Fibroblast of lung (primary cell): ENCODE measurements at regions not wholly inside any gene's neighbourhood (a gene's known extent, or its start where the extent isn't known, plus 50 kb on each side); places are given as distances from the start of the nearest gene placed in this dataset.
"Not testable (repeated sequence)": the region's sequence is repeated elsewhere in the genome, so short reads cannot be mapped to it uniquely, and the experiment has no call there.

Experiments used
- EZH2 ChIP-seq: IDR thresholded peaks from 2 replicates; pipeline ENCODE4 v1.5.1; 2012; ENCODE audit warnings: low read length, control low read depth, mild to moderate bottlenecking; ENCODE audit errors: missing control alignments
- TF ChIP-seq, protein P1 (sequence below), 2 donors: IDR thresholded peaks in 1 of 2; conservative IDR thresholded peaks in 1 of 2; 1 replicate in 1 of 2; 2 replicates in 1 of 2; pipeline ENCODE4 v1.5.1; 2011 to 2012; ENCODE audit warnings: low read length in 2 of 2, control low read depth in 1 of 2, inconsistent platforms in 1 of 2, low read depth in 1 of 2, mild to moderate bottlenecking in 1 of 2

DNA sequence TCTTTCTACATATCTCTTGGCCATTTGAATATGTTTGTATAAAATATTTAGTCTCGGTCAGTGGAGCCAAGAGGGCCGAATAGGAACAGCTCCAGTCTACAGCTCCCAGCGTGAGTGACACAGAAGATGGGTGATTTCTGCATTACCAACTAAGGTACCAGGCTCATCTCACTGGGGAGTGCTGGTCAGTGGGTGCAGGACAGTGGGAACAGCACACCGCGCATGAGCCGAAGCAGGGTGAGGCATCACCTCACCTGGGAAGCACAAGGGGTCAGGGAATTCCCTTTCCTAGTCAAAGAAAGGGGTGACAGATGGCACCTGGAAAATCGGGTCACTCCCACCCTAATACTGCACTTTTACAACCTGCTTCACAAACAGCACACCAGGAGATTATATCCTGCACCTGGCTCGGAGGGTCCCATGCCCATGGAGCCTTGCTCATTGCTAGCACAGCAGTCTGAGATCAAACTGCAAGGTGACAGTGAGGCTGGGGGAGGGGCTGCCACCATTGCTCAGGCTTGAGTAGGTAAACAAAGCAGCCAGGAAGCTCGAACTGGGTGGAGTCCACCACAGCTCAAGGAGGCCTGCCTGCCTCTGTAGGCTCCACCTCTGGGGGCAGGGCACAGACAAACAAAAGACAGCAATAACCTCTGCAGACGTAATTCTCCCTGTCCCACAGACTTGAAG lies 1926.9 kb upstream of the DEFB115 start:
- TF ChIP-seq, protein P1, sequence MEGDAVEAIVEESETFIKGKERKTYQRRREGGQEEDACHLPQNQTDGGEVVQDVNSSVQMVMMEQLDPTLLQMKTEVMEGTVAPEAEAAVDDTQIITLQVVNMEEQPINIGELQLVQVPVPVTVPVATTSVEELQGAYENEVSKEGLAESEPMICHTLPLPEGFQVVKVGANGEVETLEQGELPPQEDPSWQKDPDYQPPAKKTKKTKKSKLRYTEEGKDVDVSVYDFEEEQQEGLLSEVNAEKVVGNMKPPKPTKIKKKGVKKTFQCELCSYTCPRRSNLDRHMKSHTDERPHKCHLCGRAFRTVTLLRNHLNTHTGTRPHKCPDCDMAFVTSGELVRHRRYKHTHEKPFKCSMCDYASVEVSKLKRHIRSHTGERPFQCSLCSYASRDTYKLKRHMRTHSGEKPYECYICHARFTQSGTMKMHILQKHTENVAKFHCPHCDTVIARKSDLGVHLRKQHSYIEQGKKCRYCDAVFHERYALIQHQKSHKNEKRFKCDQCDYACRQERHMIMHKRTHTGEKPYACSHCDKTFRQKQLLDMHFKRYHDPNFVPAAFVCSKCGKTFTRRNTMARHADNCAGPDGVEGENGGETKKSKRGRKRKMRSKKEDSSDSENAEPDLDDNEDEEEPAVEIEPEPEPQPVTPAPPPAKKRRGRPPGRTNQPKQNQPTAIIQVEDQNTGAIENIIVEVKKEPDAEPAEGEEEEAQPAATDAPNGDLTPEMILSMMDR (conservative IDR thresholded peaks at IDR 0.05 in 1 of 2, IDR thresholded peaks at IDR 0.05 in 1 of 2; ENCODE audit: low read depth in 1 of 2, low read length in 2 of 2), result not testable (repeated sequence)
- TF ChIP-seq EZH2, result not testable (repeated sequence)
